ENCODE measurements at regions not wholly inside any gene's neighbourhood (a gene's known extent, or its start where the extent isn't known, plus 50 kb on each side); places are given as distances from the start of the nearest gene placed in this dataset.

- Mint-ChIP-seq H3K27me3 (peaks cover 5% of the 10 kb centered on the region), H3K4me1 (ENCODE audit: low read depth) (no peaks in the 10 kb centered on the region), H3K4me3 (no peak overlapping the region), H3K27ac (no peak overlapping the region), H3K36me3 (ENCODE audit: low read depth) (no peaks in the 10 kb centered on the region), H3K9me3 (no peaks in the 10 kb centered on the region)
- DNase-seq (no peak), ATAC-seq (no peak)
- intact Hi-C loops (cut with micrococcal nuclease) = no loop called here
- TF ChIP-seq CTCF (IDR thresholded peaks at IDR 0.05) = no peak
- ChIA-PET POLR2A (no interaction called here), CTCF (interaction anchor here (1.1 kb wide), 1 partner anchor 65 kb away, joined by 3 read pairs; no protein-coding TSS in a partner anchor)
Measured at GRCh38 chr18:47683774-47684173, 246.7 kb downstream of the SMAD2 start.

GRCh38 chr18:47682876-47683275, 247.6 kb downstream of the SMAD2 start:
- intact Hi-C loops (cut with micrococcal nuclease) = no loop called here
- H3K9me3 Mint-ChIP-seq = no peaks in the 10 kb centered on the region
- H3K4me1 Mint-ChIP-seq (ENCODE audit: low read depth) = no peaks in the 10 kb centered on the region
- ChIA-PET CTCF (no interaction called here), POLR2A (no interaction called here)
- TF ChIP-seq CTCF (IDR thresholded peaks at IDR 0.05) = no peak
- H3K27ac Mint-ChIP-seq = no peak overlapping the region
- H3K36me3 Mint-ChIP-seq (ENCODE audit: low read depth) = no peaks in the 10 kb centered on the region
- DNase-seq = no peak
- no peak for ATAC-seq
- no peak overlapping the region for H3K4me3 Mint-ChIP-seq
- peaks cover 3% of the 10 kb centered on the region for H3K27me3 Mint-ChIP-seq

GRCh38 chr18:47680488-47680887, 250.0 kb downstream of the SMAD2 start:
- ChIA-PET CTCF (interaction anchor here (0.8 to 1.2 kb wide), 2 partner anchors 11 to 68 kb away, joined by 3 to 4 read pairs; no protein-coding TSS in a partner anchor), POLR2A (no interaction called here)
- Mint-ChIP-seq H3K4me1 (ENCODE audit: low read depth) (no peaks in the 10 kb centered on the region), H3K4me3 (no peak overlapping the region), H3K36me3 (ENCODE audit: low read depth) (no peaks in the 10 kb centered on the region), H3K9me3 (no peaks in the 10 kb centered on the region), H3K27me3 (peaks cover 1% of the 10 kb centered on the region), H3K27ac (no peak overlapping the region)
- TF ChIP-seq CTCF (IDR thresholded peaks at IDR 0.05) = no peak
- intact Hi-C loops (cut with micrococcal nuclease) = no loop called here
- ATAC-seq (no peak), DNase-seq (no peak)

- Mint-ChIP-seq H3K4me1 (ENCODE audit: low read depth) (no peaks in the 10 kb centered on the region), H3K27me3 (peaks cover 1% of the 10 kb centered on the region), H3K27ac (no peak overlapping the region), H3K4me3 (no peak overlapping the region), H3K9me3 (no peaks in the 10 kb centered on the region), H3K36me3 (ENCODE audit: low read depth) (no peaks in the 10 kb centered on the region)
- ChIA-PET CTCF (interaction anchor here (1.2 kb wide), 1 partner anchor 11 kb away, joined by 4 read pairs; no protein-coding TSS in a partner anchor), POLR2A (no interaction called here)
- DNase-seq = no peak
- ATAC-seq = no peak
- TF ChIP-seq CTCF (IDR thresholded peaks at IDR 0.05) = no peak
- intact Hi-C loops (cut with micrococcal nuclease) = no loop called here
Measured at GRCh38 chr18:47679864-47680263, 250.6 kb downstream of the SMAD2 start.

- no peaks in the 10 kb centered on the region for H3K36me3 Mint-ChIP-seq (ENCODE audit: low read depth)
- no peak overlapping the region for H3K4me3 Mint-ChIP-seq
- peaks cover 1% of the 10 kb centered on the region for H3K27me3 Mint-ChIP-seq
- DNase-seq (no peak), ATAC-seq (no peak)
- no peaks in the 10 kb centered on the region for H3K9me3 Mint-ChIP-seq
- ChIA-PET POLR2A (no interaction called here), CTCF (no interaction called here)
- TF ChIP-seq CTCF (IDR thresholded peaks at IDR 0.05) = no peak
- H3K4me1 Mint-ChIP-seq (ENCODE audit: low read depth) = no peaks in the 10 kb centered on the region
- intact Hi-C loops (cut with micrococcal nuclease) = no loop called here
- no peak overlapping the region for H3K27ac Mint-ChIP-seq
Measured at GRCh38 chr18:47677952-47678351, 252.5 kb downstream of the SMAD2 start.
